ENCODE measurements at regions not wholly inside any gene's neighbourhood (a gene's known extent, or its start where the extent isn't known, plus 50 kb on each side); places are given as distances from the start of the nearest gene placed in this dataset.

DNA sequence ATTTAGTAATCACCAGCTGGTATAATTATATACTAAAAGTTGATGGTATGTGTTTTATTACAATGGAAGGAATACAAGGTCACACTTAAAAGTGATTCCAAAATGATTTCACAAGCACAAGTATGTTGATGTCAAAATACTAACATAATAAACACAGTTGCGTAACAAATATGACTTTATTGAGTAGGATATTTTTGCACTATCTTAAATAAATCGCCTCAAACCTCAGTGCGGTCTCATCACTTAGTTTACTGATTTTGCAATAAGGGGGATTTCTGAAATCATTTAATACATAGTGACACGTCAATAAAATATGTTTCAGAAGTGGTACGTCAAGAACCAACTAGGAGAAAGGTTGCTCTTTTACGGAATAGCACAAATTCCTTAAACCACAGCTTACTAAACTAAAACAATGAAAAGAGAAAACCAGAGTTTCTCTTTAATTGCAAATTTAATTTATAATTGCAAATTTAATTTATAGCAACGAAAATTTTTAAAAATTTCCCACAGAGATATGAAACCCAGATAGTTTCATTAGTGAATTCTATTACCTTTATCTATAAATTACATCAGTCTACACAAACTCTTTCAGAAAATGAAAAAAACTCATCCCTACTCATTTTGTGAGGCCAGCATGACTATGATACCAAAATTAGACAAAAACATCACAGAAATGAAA is 304.0 kb upstream of the REG3G start:
- H3K4ac ChIP-seq (ENCODE audit: low read depth, low read length): no peak overlapping the region
- no peak overlapping the region for H2BK120ac ChIP-seq (ENCODE audit: low read depth, low read length, poor library complexity, severe bottlenecking)
- H3K9me3 ChIP-seq (ENCODE audit: control insufficient read depth, low read depth, low read length): no peaks in the 10 kb centered on the region
- H2BK15ac ChIP-seq (ENCODE audit: low read depth, low read length): no peak overlapping the region
- DNase-seq: no peak
- H3K79me1 ChIP-seq (ENCODE audit: insufficient read depth, low read depth, low read length, poor library complexity, severe bottlenecking): no peaks in the 10 kb centered on the region
- H4K91ac ChIP-seq (ENCODE audit: insufficient read length, low read depth, low read length): no peak overlapping the region
- H3K27me3 ChIP-seq (ENCODE audit: insufficient read depth, low read length): no peaks in the 10 kb centered on the region
- TF ChIP-seq, protein P1, sequence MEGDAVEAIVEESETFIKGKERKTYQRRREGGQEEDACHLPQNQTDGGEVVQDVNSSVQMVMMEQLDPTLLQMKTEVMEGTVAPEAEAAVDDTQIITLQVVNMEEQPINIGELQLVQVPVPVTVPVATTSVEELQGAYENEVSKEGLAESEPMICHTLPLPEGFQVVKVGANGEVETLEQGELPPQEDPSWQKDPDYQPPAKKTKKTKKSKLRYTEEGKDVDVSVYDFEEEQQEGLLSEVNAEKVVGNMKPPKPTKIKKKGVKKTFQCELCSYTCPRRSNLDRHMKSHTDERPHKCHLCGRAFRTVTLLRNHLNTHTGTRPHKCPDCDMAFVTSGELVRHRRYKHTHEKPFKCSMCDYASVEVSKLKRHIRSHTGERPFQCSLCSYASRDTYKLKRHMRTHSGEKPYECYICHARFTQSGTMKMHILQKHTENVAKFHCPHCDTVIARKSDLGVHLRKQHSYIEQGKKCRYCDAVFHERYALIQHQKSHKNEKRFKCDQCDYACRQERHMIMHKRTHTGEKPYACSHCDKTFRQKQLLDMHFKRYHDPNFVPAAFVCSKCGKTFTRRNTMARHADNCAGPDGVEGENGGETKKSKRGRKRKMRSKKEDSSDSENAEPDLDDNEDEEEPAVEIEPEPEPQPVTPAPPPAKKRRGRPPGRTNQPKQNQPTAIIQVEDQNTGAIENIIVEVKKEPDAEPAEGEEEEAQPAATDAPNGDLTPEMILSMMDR (conservative IDR thresholded peaks at IDR 0.05): no peak
- H4K8ac ChIP-seq (replicated peaks; ENCODE audit: insufficient read length, low read depth, low read length): no peak overlapping the region
- no peak overlapping the region for H3K56ac ChIP-seq (ENCODE audit: insufficient read length, low read depth, low read length)
- no peaks in the 10 kb centered on the region for H3K79me2 ChIP-seq (ENCODE audit: insufficient read depth, low read length)
- Mint-ChIP-seq H3K36me3 (ENCODE audit: insufficient read depth in 1 of 3, low read depth in 3 of 3) (no peaks in the 10 kb centered on the region), H3K9me3 (no peaks in the 10 kb centered on the region), H3K27me3 (ENCODE audit: low read depth) (no peaks in the 10 kb centered on the region), H3K4me3 (no peak overlapping the region), H3K27ac (no peak overlapping the region), H3K4me1 (peaks cover 0 to 3% of the 10 kb centered on the region in 2 experiments; a peak in 2 of 4 replicates)
- no peaks in the 10 kb centered on the region for H3K23me2 ChIP-seq (ENCODE audit: insufficient read length, low read depth, low read length, poor library complexity, severe bottlenecking)
- no peak overlapping the region for H4K5ac ChIP-seq (ENCODE audit: insufficient read length, low read depth, low read length)
- WGBS (ENCODE audit: extremely low coverage, insufficient read length, low lambda C conversion rate): no CpG with 5 or more reads among the region's 7 CpGs
- peaks cover 4% of the 10 kb centered on the region; the same call in 1 of the 2 replicates for H3K4me1 ChIP-seq (ENCODE audit: insufficient read depth, low read length)
- H3T11ph ChIP-seq (ENCODE audit: low read length): no peak overlapping the region
- H3K27ac ChIP-seq (ENCODE audit: insufficient read length, low read depth, low read length): no peak overlapping the region
- no peak overlapping the region for H3K4me2 ChIP-seq (ENCODE audit: insufficient read depth, insufficient read length, low read length)
- H2BK5ac ChIP-seq (ENCODE audit: insufficient read length, low read length): no peak overlapping the region
- no peak overlapping the region for H2AK5ac ChIP-seq (ENCODE audit: insufficient read length, low read length)
- no peak overlapping the region for H2AFZ ChIP-seq (ENCODE audit: low read length)
- H3K23ac ChIP-seq (ENCODE audit: insufficient read length, low read depth, low read length): no peak overlapping the region
- H2BK12ac ChIP-seq (ENCODE audit: insufficient read length, low read depth, low read length): no peak overlapping the region
- no peak overlapping the region for H2BK20ac ChIP-seq (ENCODE audit: low read depth, low read length, poor library complexity, severe bottlenecking)
- H3K18ac ChIP-seq (ENCODE audit: insufficient read length, low read depth, low read length): no peak overlapping the region
- no peak overlapping the region for H3K9ac ChIP-seq (ENCODE audit: extremely low read depth, insufficient read length, low read length)
- H3K14ac ChIP-seq (ENCODE audit: insufficient read depth, low read length): no peak overlapping the region
- no peaks in the 10 kb centered on the region for H4K20me1 ChIP-seq (ENCODE audit: control insufficient read depth, insufficient read depth, insufficient read length)

Measured in H9 (cell line).